Fibroblast of the aortic adventitia (primary cell): ENCODE measurements at regions not wholly inside any gene's neighbourhood (a gene's known extent, or its start where the extent isn't known, plus 50 kb on each side); places are given as distances from the start of the nearest gene placed in this dataset.

Source experiments
- DNase-seq: peaks from one replicate; pipeline ENCODE4 v3.0.0-alpha.2; 2010; ENCODE audit warnings: low read depth
- H3K4me3 ChIP-seq: 2 replicates; pipeline ENCODE4 v1.5.1; 2011; ENCODE audit warnings: low read depth, mild to moderate bottlenecking, control low read depth, low read length, moderate library complexity
- CTCF ChIP-seq: IDR thresholded peaks from 2 replicates; pipeline ENCODE4 v1.5.1; 2011; ENCODE audit warnings: mild to moderate bottlenecking, low read length, control low read depth, inconsistent platforms; ENCODE audit not compliant: insufficient read depth

DNA sequence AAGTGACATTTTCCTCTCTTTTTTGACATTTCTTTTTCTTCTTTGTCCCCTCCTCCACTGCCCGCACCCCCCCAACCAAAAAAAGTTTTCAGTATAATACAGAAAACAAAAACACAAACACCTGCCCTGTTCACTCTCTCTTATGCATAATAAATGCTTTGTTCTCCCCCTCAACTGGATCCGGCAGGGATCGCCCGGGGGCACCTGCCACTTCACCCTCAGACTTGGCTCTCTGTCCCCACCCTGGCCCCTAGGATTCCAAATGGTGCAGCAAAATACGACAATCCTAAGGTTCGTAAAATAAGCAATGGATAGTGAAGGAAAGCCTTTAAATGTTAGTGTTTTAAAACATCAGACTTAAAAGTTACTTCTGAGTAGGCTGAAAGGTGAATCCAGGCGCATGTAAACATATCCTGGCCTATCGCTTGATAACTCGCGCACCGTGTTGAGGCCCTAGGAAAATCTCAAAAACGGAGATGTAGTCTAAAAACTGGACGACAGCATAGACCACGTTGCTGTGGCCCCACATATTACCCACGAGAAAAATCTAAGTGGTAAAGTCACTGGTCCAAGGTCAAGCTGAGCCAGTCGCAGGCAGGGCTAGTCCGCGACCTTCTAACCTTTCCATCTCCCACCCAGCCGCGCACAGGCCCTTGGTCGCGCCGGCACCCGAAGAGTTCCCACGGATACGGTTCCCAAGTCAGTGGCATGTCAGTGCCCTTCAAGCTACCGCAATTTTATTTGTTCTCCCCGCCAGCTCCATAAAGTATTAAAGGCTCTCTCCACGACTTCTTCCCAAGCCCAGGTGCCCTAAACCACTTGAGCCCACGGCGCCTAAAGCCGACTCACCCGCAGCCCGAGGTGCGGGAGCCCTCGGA, 130.8 kb downstream of the OGFRL1 start:
- peak; percentile 52 for DNase-seq

GRCh38 chr6:71420095-71420692, 131.6 kb downstream of the OGFRL1 start:
- DNase-seq, result no peak
- peak overlapping the region; percentile 88 for H3K4me3 ChIP-seq
- peak; percentile 10 for TF ChIP-seq CTCF

More for the DNA sequence above, 130.8 kb downstream of the OGFRL1 start:
- H3K4me3 ChIP-seq, result peak overlapping the region; percentile 88
- TF ChIP-seq CTCF, result no peak

DNA sequence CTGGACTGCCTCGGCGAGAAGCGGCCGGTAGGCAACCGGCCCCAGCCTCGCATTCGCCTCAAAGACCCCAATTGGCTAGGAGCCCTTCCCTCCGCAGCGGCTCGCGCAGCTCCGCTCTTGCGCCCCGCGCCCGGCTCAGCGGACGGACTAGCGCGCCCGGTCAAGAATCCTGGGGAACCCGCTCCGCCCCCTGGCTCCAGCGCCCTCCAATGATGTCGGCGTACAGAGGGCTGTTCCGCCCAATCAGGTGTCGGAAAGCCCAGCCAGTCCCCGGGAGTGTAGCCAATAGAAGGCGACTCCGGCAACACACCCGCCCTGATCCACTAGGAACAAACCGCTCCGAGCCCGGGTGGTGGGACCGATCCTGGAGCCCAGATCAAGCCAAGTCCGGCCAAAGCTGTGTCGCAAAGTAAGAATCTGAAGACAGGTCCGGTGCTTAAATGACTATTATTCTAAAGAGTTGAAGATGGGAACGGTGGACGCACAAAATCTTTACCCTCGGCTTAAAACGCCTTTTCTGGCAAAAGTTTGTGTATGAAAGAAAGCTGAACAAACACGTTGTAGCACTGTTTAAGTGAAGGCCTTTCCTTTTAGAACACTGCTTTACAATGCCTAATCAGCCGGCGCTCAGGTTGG, 132.2 kb downstream of the OGFRL1 start:
- peak; percentile 95 for DNase-seq
- no peak for TF ChIP-seq CTCF

GRCh38 chr6:71421611-71422010, 133.0 kb downstream of the OGFRL1 start:
- DNase-seq, result no peak
- TF ChIP-seq CTCF, result no peak
- H3K4me3 ChIP-seq, result no peak overlapping the region

More for the DNA sequence above, 132.2 kb downstream of the OGFRL1 start:
- H3K4me3 ChIP-seq, result peak overlapping the region; percentile 88

DNA sequence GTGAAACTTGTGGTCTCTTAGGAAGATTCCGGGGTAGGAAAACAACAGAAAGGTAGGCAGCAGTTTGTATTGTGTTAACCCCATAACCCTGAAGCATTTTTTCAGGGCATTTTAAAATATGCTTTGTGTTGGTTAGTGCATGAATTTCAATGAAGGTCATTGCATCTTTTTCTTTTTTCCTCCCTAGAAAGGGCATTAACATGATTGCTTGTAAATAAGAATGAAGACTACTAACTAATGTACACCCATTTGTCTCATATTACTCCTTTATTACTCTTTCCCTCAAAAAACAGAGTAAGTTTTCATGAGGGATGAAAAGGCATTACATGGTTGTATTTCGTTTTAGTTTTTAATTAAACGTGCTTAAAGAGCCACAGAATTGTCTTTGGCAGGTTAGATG, 141.4 kb downstream of the OGFRL1 start:
- DNase-seq, result no peak
- no peak for TF ChIP-seq CTCF
- no peak overlapping the region for H3K4me3 ChIP-seq

GRCh38 chr6:71433441-71433840, 144.8 kb downstream of the OGFRL1 start:
- DNase-seq, result no peak
- no peak for TF ChIP-seq CTCF
- no peak overlapping the region for H3K4me3 ChIP-seq
